WTC11 (cell line): ENCODE measurements at regions not wholly inside any gene's neighbourhood (a gene's known extent, or its start where the extent isn't known, plus 50 kb on each side); places are given as distances from the start of the nearest gene placed in this dataset.

Experiments
- ATAC-seq: fragments of 200-7000 bp; cut with Tn5 transposase; 2 replicates; pipeline ENCODE4 v1.10.0; 2021; ENCODE audit warnings: mild to moderate bottlenecking, moderate library complexity
- CTCF ChIA-PET: fragments of 300-600 bp; sonication (Branson Sonifier 250); formaldehyde crosslinking; loops from one replicate; lab custom pipeline; 2021; ENCODE audit warnings: antibody characterized with exemption; lab: Charles Lee
- POLR2A ChIA-PET: fragments of 350-600 bp; sonication (Branson Sonifier 250); formaldehyde crosslinking; loops from one replicate; lab custom pipeline; 2021; ENCODE audit warnings: antibody characterized with exemption; lab: Charles Lee
- DNase-seq: peaks from one replicate; pipeline ENCODE4 v3.0.0; 2021; ENCODE audit warnings: low spot score
- H3K27ac Mint-ChIP-seq: 2 replicates; pipeline ENCODE4 v1.8.0; 2021; ENCODE audit warnings: mixed read lengths
- H3K27me3 Mint-ChIP-seq: 2 replicates; pipeline ENCODE4 v1.8.0; 2021; ENCODE audit warnings: low read depth, mild to moderate bottlenecking, moderate library complexity, mixed read lengths
- H3K36me3 Mint-ChIP-seq: 2 replicates; pipeline ENCODE4 v1.8.0; 2021; ENCODE audit warnings: mixed read lengths
- H3K4me1 Mint-ChIP-seq: 2 replicates; pipeline ENCODE4 v1.8.0; 2022; ENCODE audit warnings: mixed read lengths
- H3K4me3 Mint-ChIP-seq: 2 replicates; pipeline ENCODE4 v1.8.0; 2021; ENCODE audit warnings: mild to moderate bottlenecking, moderate library complexity, mixed read lengths
- H3K9me3 Mint-ChIP-seq: 2 replicates; pipeline ENCODE4 v1.8.0; 2021; ENCODE audit warnings: mixed read lengths
- ARID4B ChIP-seq: sonication (generic); formaldehyde crosslinking; IDR thresholded peaks from 2 replicates; pipeline ENCODE4 v1.8.0; 2023; ENCODE audit warnings: missing genetic modification reagents, mild to moderate bottlenecking, borderline replicate concordance
- ELF4 ChIP-seq: sonication (generic); formaldehyde crosslinking; IDR thresholded peaks from 2 replicates; pipeline ENCODE4 v1.8.1; 2022; ENCODE audit warnings: low read depth, mild to moderate bottlenecking, moderate library complexity, missing genetic modification reagents
- ETV6 ChIP-seq: sonication (generic); formaldehyde crosslinking; IDR thresholded peaks from 2 replicates; pipeline ENCODE4 v1.8.1; 2022; ENCODE audit warnings: mild to moderate bottlenecking, missing genetic modification reagents
- MXD4 ChIP-seq: fragments of 250-450 bp; sonication (Bioruptor Pico); IDR thresholded peaks from 2 replicates; pipeline ENCODE4 v1.8.0; 2021; ENCODE audit warnings: mild to moderate bottlenecking, moderate library complexity, borderline replicate concordance
- NFE2L1 ChIP-seq: sonication (generic); formaldehyde crosslinking; IDR thresholded peaks from 2 replicates; pipeline ENCODE4 v1.8.1; 2023; ENCODE audit warnings: missing genetic modification reagents
- NFYB ChIP-seq: sonication (generic); formaldehyde crosslinking; conservative IDR thresholded peaks from 2 replicates; pipeline ENCODE4 v1.8.0; 2022; ENCODE audit warnings: low read depth, missing genetic modification reagents
- OVOL2 ChIP-seq: fragments of 250-450 bp; sonication (Bioruptor Pico); IDR thresholded peaks from 2 replicates; pipeline ENCODE4 v1.9.0; 2021; ENCODE audit warnings: mild to moderate bottlenecking, borderline replicate concordance
- PRRX2 ChIP-seq: fragments of 250-450 bp; sonication (Bioruptor Pico); IDR thresholded peaks from 2 replicates; pipeline ENCODE4 v1.8.0; 2021; ENCODE audit warnings: mild to moderate bottlenecking
- SMAD3 ChIP-seq: sonication (generic); formaldehyde crosslinking; IDR thresholded peaks from 2 replicates; pipeline ENCODE4 v1.8.0; 2022; ENCODE audit warnings: missing genetic modification reagents, mild to moderate bottlenecking, borderline replicate concordance
- TEAD4 ChIP-seq: sonication (generic); formaldehyde crosslinking; IDR thresholded peaks from 2 replicates; pipeline ENCODE4 v1.8.0; 2022; ENCODE audit warnings: mild to moderate bottlenecking, missing genetic modification reagents
- TP53 ChIP-seq: sonication (generic); formaldehyde crosslinking; IDR thresholded peaks from 2 replicates; pipeline ENCODE4 v1.8.1; 2023; ENCODE audit warnings: mild to moderate bottlenecking, missing genetic modification reagents
- USF2 ChIP-seq: sonication (generic); formaldehyde crosslinking; IDR thresholded peaks from 2 replicates; pipeline ENCODE4 v1.8.1; 2023; ENCODE audit warnings: mild to moderate bottlenecking, missing genetic modification reagents, moderate library complexity
- ZMAT4 ChIP-seq: fragments of 250-450 bp; sonication (Bioruptor Pico); IDR thresholded peaks from 2 replicates; pipeline ENCODE4 v1.9.0; 2021; ENCODE audit warnings: mild to moderate bottlenecking
- ZNF317 ChIP-seq: sonication (generic); formaldehyde crosslinking; IDR thresholded peaks from 2 replicates; pipeline ENCODE4 v1.8.1; 2023; ENCODE audit warnings: low read depth, mild to moderate bottlenecking, moderate library complexity, missing genetic modification reagents, borderline replicate concordance
- ZNF416 ChIP-seq: fragments of 250-450 bp; sonication (Bioruptor Pico); IDR thresholded peaks from 2 replicates; pipeline ENCODE4 v1.9.0; 2021; ENCODE audit warnings: mild to moderate bottlenecking, inconsistent platforms
- TF ChIP-seq, protein P1 (sequence below): sonication (generic); formaldehyde crosslinking; IDR thresholded peaks from 2 replicates; pipeline ENCODE4 v1.8.1; 2023; ENCODE audit warnings: mild to moderate bottlenecking, missing genetic modification reagents, moderate library complexity
- TF ChIP-seq, protein P2 (sequence below): sonication (generic); formaldehyde crosslinking; IDR thresholded peaks from 2 replicates; pipeline ENCODE4 v1.8.1; 2022; ENCODE audit warnings: mild to moderate bottlenecking, missing genetic modification reagents, moderate library complexity, borderline replicate concordance
- TF ChIP-seq, protein P3 (sequence below): fragments of 250-450 bp; sonication (Bioruptor Pico); IDR thresholded peaks from 2 replicates; pipeline ENCODE4 v1.9.0; 2021; ENCODE audit warnings: mild to moderate bottlenecking, borderline replicate concordance
- TF ChIP-seq, protein P4 (sequence below): sonication (generic); formaldehyde crosslinking; IDR thresholded peaks from 2 replicates; pipeline ENCODE4 v1.8.1; 2022; ENCODE audit warnings: low read depth, missing genetic modification reagents, borderline replicate concordance
- TF ChIP-seq, protein P5 (sequence below): sonication (generic); formaldehyde crosslinking; IDR thresholded peaks from 2 replicates; pipeline ENCODE4 v1.8.0; 2023; ENCODE audit warnings: mild to moderate bottlenecking, missing genetic modification reagents

DNA sequence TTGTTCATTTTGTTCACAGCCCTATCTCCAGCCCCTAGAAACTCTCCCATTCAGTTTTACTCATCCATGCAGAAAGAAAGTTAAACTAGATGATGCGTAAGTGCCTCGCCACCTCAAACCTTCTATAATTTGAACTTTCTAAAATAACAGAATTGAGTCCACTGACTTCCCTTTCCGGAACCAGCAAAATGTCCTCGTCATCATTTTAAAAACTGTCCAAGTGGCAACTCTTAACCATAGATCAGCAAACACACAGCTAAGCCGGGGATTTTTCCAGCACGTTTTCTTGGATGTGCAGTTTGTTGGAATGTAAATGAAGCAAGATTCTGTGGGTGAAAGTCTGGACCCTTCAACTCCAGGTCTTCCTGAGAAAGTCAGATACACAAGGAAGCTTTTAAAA lies 369.7 kb upstream of the ERCC4 start:
- no peak for DNase-seq
- ChIA-PET POLR2A (no interaction called here), CTCF (no interaction called here)
- Mint-ChIP-seq H3K4me1 (peaks cover 22% of the 10 kb centered on the region), H3K27ac (no peak overlapping the region), H3K36me3 (no peaks in the 10 kb centered on the region), H3K9me3 (peaks cover 4% of the 10 kb centered on the region), H3K4me3 (no peak overlapping the region), H3K27me3 (no peaks in the 10 kb centered on the region; the same call in 1 of the 2 replicates)
- ATAC-seq, result no peak
- TF ChIP-seq OVOL2 (no peak), PRRX2 (CRISPR knock-in tag) (no peak), MXD4 (no peak), ZNF317 (CRISPR knock-in tag) (no peak), ARID4B (CRISPR knock-in tag) (no peak), SMAD3 (CRISPR knock-in tag) (no peak), ZNF416 (no peak), USF2 (no peak), NFE2L1 (CRISPR knock-in tag) (no peak), TEAD4 (CRISPR knock-in tag) (no peak), ETV6 (no peak), ZMAT4 (CRISPR knock-in tag) (no peak), ELF4 (CRISPR knock-in tag) (no peak), TP53 (CRISPR knock-in tag) (no peak), NFYB (CRISPR knock-in tag) (no peak)
- TF ChIP-seq, protein P1, sequence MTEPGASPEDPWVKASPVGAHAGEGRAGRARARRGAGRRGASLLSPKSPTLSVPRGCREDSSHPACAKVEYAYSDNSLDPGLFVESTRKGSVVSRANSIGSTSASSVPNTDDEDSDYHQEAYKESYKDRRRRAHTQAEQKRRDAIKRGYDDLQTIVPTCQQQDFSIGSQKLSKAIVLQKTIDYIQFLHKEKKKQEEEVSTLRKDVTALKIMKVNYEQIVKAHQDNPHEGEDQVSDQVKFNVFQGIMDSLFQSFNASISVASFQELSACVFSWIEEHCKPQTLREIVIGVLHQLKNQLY (CRISPR knock-in tag), result no peak
- TF ChIP-seq, protein P2, sequence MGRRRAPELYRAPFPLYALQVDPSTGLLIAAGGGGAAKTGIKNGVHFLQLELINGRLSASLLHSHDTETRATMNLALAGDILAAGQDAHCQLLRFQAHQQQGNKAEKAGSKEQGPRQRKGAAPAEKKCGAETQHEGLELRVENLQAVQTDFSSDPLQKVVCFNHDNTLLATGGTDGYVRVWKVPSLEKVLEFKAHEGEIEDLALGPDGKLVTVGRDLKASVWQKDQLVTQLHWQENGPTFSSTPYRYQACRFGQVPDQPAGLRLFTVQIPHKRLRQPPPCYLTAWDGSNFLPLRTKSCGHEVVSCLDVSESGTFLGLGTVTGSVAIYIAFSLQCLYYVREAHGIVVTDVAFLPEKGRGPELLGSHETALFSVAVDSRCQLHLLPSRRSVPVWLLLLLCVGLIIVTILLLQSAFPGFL (CRISPR knock-in tag), result no peak
- TF ChIP-seq, protein P3, sequence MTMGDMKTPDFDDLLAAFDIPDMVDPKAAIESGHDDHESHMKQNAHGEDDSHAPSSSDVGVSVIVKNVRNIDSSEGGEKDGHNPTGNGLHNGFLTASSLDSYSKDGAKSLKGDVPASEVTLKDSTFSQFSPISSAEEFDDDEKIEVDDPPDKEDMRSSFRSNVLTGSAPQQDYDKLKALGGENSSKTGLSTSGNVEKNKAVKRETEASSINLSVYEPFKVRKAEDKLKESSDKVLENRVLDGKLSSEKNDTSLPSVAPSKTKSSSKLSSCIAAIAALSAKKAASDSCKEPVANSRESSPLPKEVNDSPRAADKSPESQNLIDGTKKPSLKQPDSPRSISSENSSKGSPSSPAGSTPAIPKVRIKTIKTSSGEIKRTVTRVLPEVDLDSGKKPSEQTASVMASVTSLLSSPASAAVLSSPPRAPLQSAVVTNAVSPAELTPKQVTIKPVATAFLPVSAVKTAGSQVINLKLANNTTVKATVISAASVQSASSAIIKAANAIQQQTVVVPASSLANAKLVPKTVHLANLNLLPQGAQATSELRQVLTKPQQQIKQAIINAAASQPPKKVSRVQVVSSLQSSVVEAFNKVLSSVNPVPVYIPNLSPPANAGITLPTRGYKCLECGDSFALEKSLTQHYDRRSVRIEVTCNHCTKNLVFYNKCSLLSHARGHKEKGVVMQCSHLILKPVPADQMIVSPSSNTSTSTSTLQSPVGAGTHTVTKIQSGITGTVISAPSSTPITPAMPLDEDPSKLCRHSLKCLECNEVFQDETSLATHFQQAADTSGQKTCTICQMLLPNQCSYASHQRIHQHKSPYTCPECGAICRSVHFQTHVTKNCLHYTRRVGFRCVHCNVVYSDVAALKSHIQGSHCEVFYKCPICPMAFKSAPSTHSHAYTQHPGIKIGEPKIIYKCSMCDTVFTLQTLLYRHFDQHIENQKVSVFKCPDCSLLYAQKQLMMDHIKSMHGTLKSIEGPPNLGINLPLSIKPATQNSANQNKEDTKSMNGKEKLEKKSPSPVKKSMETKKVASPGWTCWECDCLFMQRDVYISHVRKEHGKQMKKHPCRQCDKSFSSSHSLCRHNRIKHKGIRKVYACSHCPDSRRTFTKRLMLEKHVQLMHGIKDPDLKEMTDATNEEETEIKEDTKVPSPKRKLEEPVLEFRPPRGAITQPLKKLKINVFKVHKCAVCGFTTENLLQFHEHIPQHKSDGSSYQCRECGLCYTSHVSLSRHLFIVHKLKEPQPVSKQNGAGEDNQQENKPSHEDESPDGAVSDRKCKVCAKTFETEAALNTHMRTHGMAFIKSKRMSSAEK (CRISPR knock-in tag), result no peak
- TF ChIP-seq, protein P4, sequence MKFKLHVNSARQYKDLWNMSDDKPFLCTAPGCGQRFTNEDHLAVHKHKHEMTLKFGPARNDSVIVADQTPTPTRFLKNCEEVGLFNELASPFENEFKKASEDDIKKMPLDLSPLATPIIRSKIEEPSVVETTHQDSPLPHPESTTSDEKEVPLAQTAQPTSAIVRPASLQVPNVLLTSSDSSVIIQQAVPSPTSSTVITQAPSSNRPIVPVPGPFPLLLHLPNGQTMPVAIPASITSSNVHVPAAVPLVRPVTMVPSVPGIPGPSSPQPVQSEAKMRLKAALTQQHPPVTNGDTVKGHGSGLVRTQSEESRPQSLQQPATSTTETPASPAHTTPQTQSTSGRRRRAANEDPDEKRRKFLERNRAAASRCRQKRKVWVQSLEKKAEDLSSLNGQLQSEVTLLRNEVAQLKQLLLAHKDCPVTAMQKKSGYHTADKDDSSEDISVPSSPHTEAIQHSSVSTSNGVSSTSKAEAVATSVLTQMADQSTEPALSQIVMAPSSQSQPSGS (CRISPR knock-in tag), result no peak
- TF ChIP-seq, protein P5, sequence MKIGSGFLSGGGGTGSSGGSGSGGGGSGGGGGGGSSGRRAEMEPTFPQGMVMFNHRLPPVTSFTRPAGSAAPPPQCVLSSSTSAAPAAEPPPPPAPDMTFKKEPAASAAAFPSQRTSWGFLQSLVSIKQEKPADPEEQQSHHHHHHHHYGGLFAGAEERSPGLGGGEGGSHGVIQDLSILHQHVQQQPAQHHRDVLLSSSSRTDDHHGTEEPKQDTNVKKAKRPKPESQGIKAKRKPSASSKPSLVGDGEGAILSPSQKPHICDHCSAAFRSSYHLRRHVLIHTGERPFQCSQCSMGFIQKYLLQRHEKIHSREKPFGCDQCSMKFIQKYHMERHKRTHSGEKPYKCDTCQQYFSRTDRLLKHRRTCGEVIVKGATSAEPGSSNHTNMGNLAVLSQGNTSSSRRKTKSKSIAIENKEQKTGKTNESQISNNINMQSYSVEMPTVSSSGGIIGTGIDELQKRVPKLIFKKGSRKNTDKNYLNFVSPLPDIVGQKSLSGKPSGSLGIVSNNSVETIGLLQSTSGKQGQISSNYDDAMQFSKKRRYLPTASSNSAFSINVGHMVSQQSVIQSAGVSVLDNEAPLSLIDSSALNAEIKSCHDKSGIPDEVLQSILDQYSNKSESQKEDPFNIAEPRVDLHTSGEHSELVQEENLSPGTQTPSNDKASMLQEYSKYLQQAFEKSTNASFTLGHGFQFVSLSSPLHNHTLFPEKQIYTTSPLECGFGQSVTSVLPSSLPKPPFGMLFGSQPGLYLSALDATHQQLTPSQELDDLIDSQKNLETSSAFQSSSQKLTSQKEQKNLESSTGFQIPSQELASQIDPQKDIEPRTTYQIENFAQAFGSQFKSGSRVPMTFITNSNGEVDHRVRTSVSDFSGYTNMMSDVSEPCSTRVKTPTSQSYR (CRISPR knock-in tag), result no peak
